Neural progenitor cell (in vitro differentiated cells): ENCODE measurements at regions not wholly inside any gene's neighbourhood (a gene's known extent, or its start where the extent isn't known, plus 50 kb on each side); places are given as distances from the start of the nearest gene placed in this dataset.

Source experiments
- CTCF ChIP-seq: fragments of 200-600 bp; sonication (generic); IDR thresholded peaks from 2 replicates; pipeline ENCODE4 v1.5.1; 2017; ENCODE audit warnings: antibody characterized with exemption, mild to moderate bottlenecking
- EZH2 ChIP-seq: fragments of 200-600 bp; sonication (generic); IDR thresholded peaks from 2 replicates; pipeline ENCODE4 v1.6.1; 2017; ENCODE audit warnings: antibody characterized with exemption, mild to moderate bottlenecking, moderate library complexity

GRCh38 chr17:13753154-13753553 is 151.4 kb upstream of the HS3ST3A1 start:
- TF ChIP-seq CTCF (no peak), EZH2 (no peak)
